Right lobe of liver (tissue), 6 donors: ENCODE measurements at regions not wholly inside any gene's neighbourhood (a gene's known extent, or its start where the extent isn't known, plus 50 kb on each side); places are given as distances from the start of the nearest gene placed in this dataset.

ENCODE experiments used
- ATAC-seq, 4 donors: fragments of 200-7000 bp; cut with Tn5 transposase; one replicate each; pipeline ENCODE4 v1.9.1; 2020; ENCODE audit warnings: mild to moderate bottlenecking in 4 of 4, moderate library complexity in 4 of 4
- DNase-seq, 3 donors: peaks; one replicate each; pipeline ENCODE4 v3.0.0-alpha.2; 2020
- H3K27ac ChIP-seq, 3 donors: fragments of 200-600 bp; one replicate each; pipeline ENCODE4 v1.8.0; 2022
- H3K27me3 ChIP-seq, 2 donors: fragments of 200-600 bp; one replicate each; pipeline ENCODE4 v1.8.0; 2022
- H3K36me3 ChIP-seq, 4 donors: fragments of 200-600 bp; sonication (generic) in 1 of 4; one replicate each; pipeline versions ENCODE4 v1.5.1 to v1.8.0; 2017 to 2022; ENCODE audit warnings: control low read depth in 1 of 4
- H3K4me1 ChIP-seq, 4 donors: fragments of 200-600 bp; sonication (generic) in 1 of 4; one replicate each; pipeline versions ENCODE4 v1.5.1 to v1.8.0; 2017 to 2022; ENCODE audit warnings: control low read depth in 1 of 4
- H3K4me3 ChIP-seq, 3 donors: fragments of 200-600 bp; one replicate each; pipeline ENCODE4 v1.8.0; 2022
- H3K9me3 ChIP-seq, 4 donors: fragments of 200-600 bp; sonication (generic) in 1 of 4; one replicate each; pipeline versions ENCODE4 v1.5.1 to v1.8.0; 2017 to 2022; ENCODE audit warnings: control low read depth in 1 of 4
- CTCF ChIP-seq, 4 donors: fragments of 200-600 bp in 3 of 4; fragments of 450-650 bp in 1 of 4; IDR thresholded peaks; one replicate each; pipeline versions ENCODE4 v1.5.1 to v1.8.0; 2016 to 2022; ENCODE audit warnings: antibody characterized with exemption in 4 of 4, mild to moderate bottlenecking in 2 of 4
- POLR2A ChIP-seq: fragments of 450-650 bp; IDR thresholded peaks from one replicate; pipeline ENCODE4 v1.6.1; 2017; ENCODE audit warnings: antibody characterized with exemption, mild to moderate bottlenecking
- WGBS: methylation state at CpG from one replicate; pipeline ENCODE4 v1.1.6; 2018; ENCODE audit warnings: low coverage, low lambda C conversion rate; ENCODE audit not compliant: insufficient coverage; ENCODE audit errors: missing lambda C conversion rate; 5-methylcytosine and 5-hydroxymethylcytosine counted together
- intact Hi-C, 2 donors: fragments of 100-400 bp; cut with DNase I; formaldehyde crosslinking; loops; one replicate each; pipeline versions ENCODE4 v1.11.2 to v1.14.1; 2022
- donor health status: DM: no; HTN: yes; CAD: no.
- donor health status: DM: no; HTN: no; CAD: no.
- donor health status: DM: no; HTN: no; CAD: no.
- donor health status: DM: no; HTN: yes; CAD: no.
- donor health status: DM: no; HTN: yes; CAD: no.

GRCh38 chr3:191797271-191797670, 336.3 kb downstream of the PYDC2 start:
- TF ChIP-seq CTCF (IDR thresholded peaks at IDR 0.05): no peak
- no peak for TF ChIP-seq POLR2A
- WGBS: 86% methylated on average over 3 of the region's 3 CpGs
- DNase-seq (no peak), ATAC-seq (no peak)
- Histone ChIP-seq H3K36me3 (no peaks in the 10 kb centered on the region), H3K27me3 (no peaks in the 10 kb centered on the region), H3K4me1 (peaks cover 0 to 4% (median 0%) of the 10 kb centered on the region in 4 donors), H3K27ac (no peak overlapping the region), H3K9me3 (no peaks in the 10 kb centered on the region), H3K4me3 (no peak overlapping the region)
- intact Hi-C loops: no loop called here

GRCh38 chr3:191802671-191803070, 341.7 kb downstream of the PYDC2 start:
- ATAC-seq: no peak
- WGBS: 53% methylated on average over 3 of the region's 3 CpGs
- H3K4me3 ChIP-seq: no peak overlapping the region
- no peaks in the 10 kb centered on the region for H3K36me3 ChIP-seq
- no peaks in the 10 kb centered on the region for H3K4me1 ChIP-seq
- no peaks in the 10 kb centered on the region for H3K27me3 ChIP-seq
- DNase-seq: no peak
- TF ChIP-seq CTCF (IDR thresholded peaks at IDR 0.05) (no peak), POLR2A (no peak)
- intact Hi-C loops: no loop called here
- H3K27ac ChIP-seq: no peak overlapping the region
- peaks cover 0 to 3% (median 0%) of the 10 kb centered on the region in 4 donors for H3K9me3 ChIP-seq

DNA sequence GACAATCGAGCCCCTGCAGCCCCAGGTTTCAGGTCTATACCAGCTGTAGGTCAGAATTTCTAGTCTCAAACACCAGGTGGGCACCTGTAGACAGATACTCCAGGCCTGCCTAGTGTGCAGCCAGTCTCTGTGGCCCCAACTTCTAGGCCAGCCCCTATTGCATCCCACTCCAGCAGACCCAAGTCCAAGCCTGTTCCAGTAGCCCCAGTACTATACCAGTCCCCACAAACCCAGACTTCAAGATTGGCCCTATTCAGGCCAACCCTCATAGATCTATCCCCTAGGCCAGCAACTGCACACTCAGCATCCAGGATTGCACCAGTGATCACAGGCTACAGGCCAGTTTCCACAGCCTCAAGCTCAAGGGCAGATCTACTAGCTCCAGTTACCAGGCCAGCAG, 344.0 kb downstream of the PYDC2 start:
- TF ChIP-seq POLR2A (no peak), CTCF (IDR thresholded peaks at IDR 0.05) (no peak)

GRCh38 chr3:191808073-191808472, 347.1 kb downstream of the PYDC2 start:
- Histone ChIP-seq H3K4me1 (peaks cover 0 to 8% (median 2%) of the 10 kb centered on the region in 4 donors), H3K9me3 (no peaks in the 10 kb centered on the region), H3K36me3 (no peaks in the 10 kb centered on the region), H3K4me3 (no peak overlapping the region), H3K27me3 (no peaks in the 10 kb centered on the region), H3K27ac (no peak overlapping the region)
- TF ChIP-seq CTCF (IDR thresholded peaks at IDR 0.05) (no peak), POLR2A (no peak)
- ATAC-seq: no peak
- WGBS: 96% methylated on average over 2 of the region's 3 CpGs
- DNase-seq: no peak
- intact Hi-C loops: no loop called here

More for the DNA sequence above, 344.0 kb downstream of the PYDC2 start:
- DNase-seq (no peak), ATAC-seq (no peak)
- no peaks in the 10 kb centered on the region for H3K27me3 ChIP-seq
- no peak overlapping the region for H3K27ac ChIP-seq
- H3K4me3 ChIP-seq: no peak overlapping the region
- peaks cover 0 to 8% (median 2%) of the 10 kb centered on the region in 4 donors for H3K4me1 ChIP-seq
- H3K9me3 ChIP-seq: peaks cover 0 to 3% (median 0%) of the 10 kb centered on the region in 4 donors
- intact Hi-C loops: no loop called here
- no peaks in the 10 kb centered on the region for H3K36me3 ChIP-seq
- no CpG with 5 or more reads among the region's 1 CpG for WGBS
